HG02943 (cell line): ENCODE measurements at regions not wholly inside any gene's neighbourhood (a gene's known extent, or its start where the extent isn't known, plus 50 kb on each side); places are given as distances from the start of the nearest gene placed in this dataset.

Source experiments
- ATAC-seq: cut with Tn5 transposase; IDR thresholded peaks from one replicate; pipeline ENCODE4 v1.9.1; 2021; ENCODE audit warnings: mild to moderate bottlenecking, low read depth, moderate library complexity; ENCODE audit not compliant: unreplicated experiment

GRCh38 chr4:123858465-123858864 lies 461.9 kb downstream of the SPRY1 start:
- no peak for ATAC-seq

- no peak for ATAC-seq
These were observed 466.2 kb downstream of the SPRY1 start for GRCh38 chr4:123862812-123863211.

- no peak for ATAC-seq
These were observed 470.2 kb downstream of the SPRY1 start for GRCh38 chr4:123866796-123867195.

- no peak for ATAC-seq
These were observed 471.5 kb downstream of the SPRY1 start for GRCh38 chr4:123867910-123868587.

GRCh38 chr4:123869286-123870215 lies 473.0 kb downstream of the SPRY1 start:
- no peak for ATAC-seq

- ATAC-seq: no peak
These were observed 473.8 kb downstream of the SPRY1 start for GRCh38 chr4:123870216-123870876.

GRCh38 chr4:123871341-123871740 lies 474.7 kb downstream of the SPRY1 start:
- no peak for ATAC-seq

GRCh38 chr4:123874063-123874462 lies 477.5 kb downstream of the SPRY1 start:
- no peak for ATAC-seq

GRCh38 chr4:123876143-123876542 lies 479.5 kb downstream of the SPRY1 start:
- ATAC-seq: no peak

GRCh38 chr4:123876671-123877101 lies 480.1 kb downstream of the SPRY1 start:
- ATAC-seq: no peak

GRCh38 chr4:123877551-123877950 lies 481.0 kb downstream of the SPRY1 start:
- ATAC-seq: no peak

GRCh38 chr4:123878976-123879375 lies 482.4 kb downstream of the SPRY1 start:
- ATAC-seq: no peak

- no peak for ATAC-seq
These were observed 484.0 kb downstream of the SPRY1 start for GRCh38 chr4:123880631-123881030.

GRCh38 chr4:123884922-123885321 lies 488.3 kb downstream of the SPRY1 start:
- ATAC-seq: no peak

GRCh38 chr4:123889507-123889906 lies 492.9 kb downstream of the SPRY1 start:
- ATAC-seq: no peak

GRCh38 chr4:123890889-123891288 lies 494.3 kb downstream of the SPRY1 start:
- ATAC-seq: no peak

- no peak for ATAC-seq
These were observed 495.3 kb downstream of the SPRY1 start for GRCh38 chr4:123891881-123892280.

- no peak for ATAC-seq
These were observed 495.9 kb downstream of the SPRY1 start for GRCh38 chr4:123892368-123892976.

- no peak for ATAC-seq
These were observed 496.7 kb downstream of the SPRY1 start for GRCh38 chr4:123893011-123893981.
